Gastrocnemius medialis (tissue), 4 donors: ENCODE measurements at regions not wholly inside any gene's neighbourhood (a gene's known extent, or its start where the extent isn't known, plus 50 kb on each side); places are given as distances from the start of the nearest gene placed in this dataset.

Source experiments
- CTCF ChIP-seq, 5 experiments: fragments of 450-650 bp in 3 of 5; fragments of 200-600 bp in 2 of 5; sonication (generic) in 2 of 5; IDR thresholded peaks in 4 of 5; conservative IDR thresholded peaks in 1 of 5; 1 replicate in 4 of 5; 2 replicates in 1 of 5; pipeline ENCODE4 v1.5.1; 2016 to 2019; ENCODE audit warnings: antibody characterized with exemption in 5 of 5, mild to moderate bottlenecking in 3 of 5, moderate library complexity in 3 of 5
- POLR2A ChIP-seq, 2 donors: fragments of 450-650 bp; IDR thresholded peaks; one replicate each; pipeline ENCODE4 v1.6.1; 2017; ENCODE audit warnings: antibody characterized with exemption in 2 of 2, mild to moderate bottlenecking in 2 of 2, moderate library complexity in 2 of 2

GRCh38 chr9:115403753-115404152 lies 285.8 kb upstream of the TNC start:
- TF ChIP-seq CTCF (IDR thresholded peaks at IDR 0.05 in 4 of 5, conservative IDR thresholded peaks at IDR 0.05 in 1 of 5) (no peak), POLR2A (IDR thresholded peaks at IDR 0.05) (no peak)
